CD4-positive, alpha-beta T cell treated with Interleukin-15 for 4 hours (primary cell): ENCODE measurements at regions not wholly inside any gene's neighbourhood (a gene's known extent, or its start where the extent isn't known, plus 50 kb on each side); places are given as distances from the start of the nearest gene placed in this dataset.
"Not testable (repeated sequence)": the region's sequence is repeated elsewhere in the genome, so short reads cannot be mapped to it uniquely, and the experiment has no call there.

Experiments
- DNase-seq: peaks from one replicate; pipeline ENCODE4 v3.0.0-alpha.2; 2020; ENCODE audit warnings: low spot score

DNA sequence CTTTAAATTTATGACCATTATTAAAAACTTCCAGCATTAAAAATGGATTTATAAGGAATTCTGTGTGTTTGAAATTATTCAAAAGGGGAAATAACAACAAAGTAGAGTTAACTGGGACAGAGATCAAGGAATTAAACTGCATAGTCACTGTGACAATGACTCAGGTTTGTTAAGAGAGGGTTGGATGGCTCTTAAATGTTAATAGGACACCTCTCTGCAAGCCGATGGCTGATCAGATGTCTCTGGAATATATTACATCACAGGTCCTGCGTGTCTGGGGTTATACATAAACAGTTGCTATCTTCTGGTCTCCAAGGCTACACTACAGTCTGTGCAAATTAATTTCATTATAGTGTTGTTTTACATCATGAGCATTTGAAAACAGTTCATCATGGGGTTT lies 574.3 kb downstream of the COL12A1 start:
- DNase-seq = no peak

DNA sequence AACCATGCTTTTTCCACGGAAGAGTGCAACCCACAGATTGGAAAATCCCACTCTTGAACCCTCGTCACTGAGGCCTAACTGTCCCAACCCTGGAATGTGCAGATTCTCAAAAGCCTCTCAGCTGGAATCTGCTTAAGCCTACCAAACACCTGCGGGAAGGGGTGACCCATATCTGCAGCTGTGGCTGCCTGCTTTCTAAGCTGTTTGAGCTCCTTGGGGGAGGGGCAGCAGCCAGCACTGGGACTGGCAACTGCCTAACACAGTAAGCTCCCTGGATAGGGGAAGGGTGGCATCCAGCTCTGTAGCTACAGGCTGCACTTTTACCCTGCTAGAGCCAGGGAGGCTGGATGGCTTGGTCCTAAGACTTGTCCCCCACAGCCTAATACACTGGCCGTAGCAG lies 579.6 kb downstream of the COL12A1 start:
- DNase-seq = no peak

DNA sequence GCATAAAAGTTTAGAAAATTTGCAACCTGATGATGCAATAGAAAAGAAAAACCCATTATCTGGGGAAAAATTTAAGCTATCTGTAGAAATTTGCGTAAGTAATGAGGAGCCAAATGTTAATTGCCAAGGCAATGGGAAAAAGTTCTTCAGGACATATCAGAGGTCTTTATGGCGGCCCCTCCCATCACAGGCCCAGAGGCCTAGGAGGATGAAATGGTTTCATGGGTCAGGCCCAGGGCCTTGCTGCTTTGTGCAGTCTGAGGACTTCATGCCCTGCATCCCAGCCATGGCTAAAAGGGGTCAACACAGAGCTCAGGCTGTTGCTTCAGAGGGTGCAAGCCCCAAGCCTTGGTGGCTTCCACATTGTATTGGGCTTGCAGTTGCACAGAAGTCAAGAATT lies 582.8 kb downstream of the COL12A1 start:
- no peak for DNase-seq

DNA sequence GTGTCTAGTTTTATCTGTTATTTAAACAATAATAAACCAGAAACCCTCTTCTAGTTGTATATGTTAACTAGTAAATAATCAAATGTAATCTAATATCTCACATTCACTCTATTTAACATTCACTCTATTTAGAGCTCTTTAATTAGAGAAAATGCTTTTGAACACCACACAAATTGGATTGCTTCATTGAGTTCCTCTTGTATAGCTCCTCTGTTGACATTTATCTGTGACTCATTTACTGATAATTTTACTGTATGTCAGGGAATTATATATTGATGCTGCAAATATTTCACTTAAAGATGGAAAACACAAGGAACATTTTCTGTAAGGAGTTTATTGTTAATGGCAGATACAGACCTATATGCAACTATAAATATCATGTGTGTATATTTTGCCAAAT lies 594.6 kb downstream of the COL12A1 start:
- no peak for DNase-seq

DNA sequence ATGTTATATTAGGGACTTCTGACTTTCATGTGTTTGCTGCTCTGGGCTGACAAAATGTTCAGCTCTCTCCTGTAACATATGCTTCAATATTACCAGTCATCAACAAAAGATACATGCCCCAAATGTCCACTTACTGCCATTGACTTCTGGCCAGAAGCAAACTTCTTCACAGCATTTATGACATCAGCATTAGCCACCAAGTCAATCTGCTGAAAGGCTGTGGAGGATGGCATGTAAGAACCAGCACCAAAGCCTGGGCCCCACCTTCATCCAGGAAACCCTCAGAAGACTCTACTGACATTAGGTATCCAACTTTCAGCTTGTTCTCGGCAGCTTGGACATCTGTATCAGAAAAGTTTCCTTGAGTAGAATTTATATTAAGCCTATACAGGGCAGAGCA lies 595.5 kb downstream of the COL12A1 start:
- DNase-seq = no peak

DNA sequence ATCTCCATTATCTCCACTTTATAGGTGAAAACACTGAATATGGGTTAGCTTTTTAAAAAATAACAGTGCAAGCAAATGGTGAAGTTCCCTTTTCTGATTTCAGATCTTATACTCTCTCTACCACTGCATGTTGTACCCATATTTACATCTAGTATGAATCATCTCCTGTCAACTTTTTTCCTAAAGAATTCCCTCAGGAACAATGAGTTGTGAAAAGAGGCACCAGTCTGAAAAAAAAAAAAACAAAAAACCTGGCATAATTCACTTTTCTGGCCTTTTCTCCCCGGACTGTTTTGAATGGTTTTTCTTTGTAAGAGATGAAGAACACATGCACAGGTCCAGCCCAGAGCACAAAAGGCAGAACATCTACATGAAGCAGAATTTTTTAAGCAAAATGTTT lies 596.0 kb downstream of the COL12A1 start:
- no peak for DNase-seq

DNA sequence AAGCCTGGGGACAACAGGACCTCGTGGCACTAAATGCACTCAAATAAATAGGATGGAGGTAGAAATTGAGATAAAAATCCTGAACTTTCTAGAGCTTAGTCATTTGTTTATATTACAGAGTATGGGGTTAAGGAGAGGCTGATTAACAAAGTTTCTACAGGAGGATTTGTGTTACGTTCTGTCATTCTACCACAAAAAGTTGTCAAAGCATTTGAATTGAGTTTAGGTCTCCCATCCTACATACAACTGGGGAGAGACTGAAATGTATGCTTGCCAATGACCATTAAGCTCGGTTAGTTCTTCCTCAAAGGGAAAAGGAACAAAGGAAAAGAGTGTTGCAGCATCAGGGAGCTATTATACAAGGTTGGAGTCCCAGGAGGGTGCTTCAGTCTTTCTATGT lies 597.9 kb downstream of the COL12A1 start:
- no peak for DNase-seq

DNA sequence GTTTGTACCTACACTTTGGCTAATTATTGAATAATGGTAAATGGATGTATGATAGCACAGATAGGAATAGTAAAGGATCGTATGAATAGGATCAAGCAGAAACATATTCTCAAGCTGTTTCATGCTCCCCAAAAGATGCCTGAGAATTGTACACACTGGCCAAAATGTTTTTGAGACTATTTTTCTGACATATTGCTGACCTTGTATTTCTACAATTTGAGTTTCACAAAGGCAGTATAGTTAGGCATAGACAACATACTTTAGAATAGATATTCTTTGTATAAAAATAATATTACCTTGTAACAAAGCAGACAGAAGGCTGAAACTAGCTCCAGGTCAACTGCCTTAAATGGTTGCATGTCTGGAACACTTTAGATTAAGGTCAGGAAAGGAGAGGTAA lies 598.4 kb downstream of the COL12A1 start:
- no peak for DNase-seq

DNA sequence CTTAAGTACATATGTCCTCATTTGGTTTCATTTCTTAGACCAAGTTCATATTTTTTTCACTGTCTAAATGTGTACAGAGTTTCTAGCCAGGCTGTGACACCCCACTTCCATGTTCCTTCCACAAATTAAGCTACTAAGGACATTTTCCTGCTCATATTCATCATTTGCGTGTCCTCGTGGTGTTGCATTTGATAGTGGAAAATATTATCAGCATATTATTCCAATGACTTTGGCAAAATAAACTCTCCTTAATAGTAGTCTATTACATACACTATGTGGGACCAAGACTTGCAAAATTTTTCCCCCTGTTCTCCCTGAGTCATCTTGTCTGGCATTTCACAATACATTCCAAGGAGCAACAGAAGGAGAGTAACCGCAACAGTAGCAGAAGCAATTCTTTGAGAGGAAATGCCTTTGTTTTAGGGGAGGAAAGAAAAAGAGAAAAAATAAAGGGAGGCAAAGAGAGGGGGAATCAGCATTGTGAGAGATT lies 599.2 kb downstream of the COL12A1 start:
- no peak for DNase-seq

DNA sequence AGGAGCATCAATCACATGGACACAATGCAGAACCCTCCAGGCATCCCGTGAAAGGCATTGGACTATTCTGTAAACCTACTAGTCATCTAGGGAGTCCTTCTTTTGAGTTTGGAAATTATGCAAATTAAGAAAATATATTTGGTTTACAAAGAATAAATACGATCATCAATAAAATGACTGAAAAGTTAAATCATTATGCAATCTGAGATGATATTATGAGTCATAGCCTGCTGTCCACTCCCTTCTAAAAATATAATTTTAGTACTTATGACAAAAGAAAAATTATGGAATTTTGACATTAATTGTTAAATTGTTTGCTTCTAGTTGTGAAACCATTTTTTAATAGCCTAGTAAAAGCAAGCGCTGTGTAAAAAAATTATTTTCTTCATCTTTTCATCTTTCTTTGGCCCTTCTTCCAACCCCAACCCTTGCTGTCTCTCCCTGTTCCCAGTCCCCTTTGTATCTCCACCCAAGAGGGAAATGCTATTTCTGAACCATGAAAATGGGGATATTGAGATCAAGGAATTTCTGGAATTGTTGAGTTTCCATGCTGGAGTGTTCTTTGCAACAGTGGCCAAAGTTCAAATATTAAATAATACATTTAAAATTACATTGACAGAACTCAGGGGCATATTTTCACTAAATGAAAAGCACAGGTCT lies 599.8 kb downstream of the COL12A1 start:
- DNase-seq = no peak

DNA sequence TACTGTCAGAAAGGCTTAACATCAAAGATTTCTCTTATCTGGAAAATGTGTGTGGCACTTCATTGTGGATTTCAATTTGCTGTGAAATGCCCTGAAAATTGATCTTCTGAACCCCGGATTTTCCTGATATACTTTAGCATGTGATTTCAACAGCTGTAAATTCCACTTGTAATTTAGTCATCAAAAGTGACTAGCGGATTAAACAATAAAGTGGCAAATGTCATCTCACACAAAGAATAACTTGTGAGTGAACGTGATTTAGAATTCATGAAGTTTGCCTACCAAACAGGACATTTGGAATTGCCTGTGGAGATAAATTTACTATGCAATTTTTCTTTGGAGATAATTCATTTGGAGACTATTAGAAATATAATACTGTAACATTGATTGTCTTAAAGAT lies 601.6 kb downstream of the COL12A1 start:
- no peak for DNase-seq

DNA sequence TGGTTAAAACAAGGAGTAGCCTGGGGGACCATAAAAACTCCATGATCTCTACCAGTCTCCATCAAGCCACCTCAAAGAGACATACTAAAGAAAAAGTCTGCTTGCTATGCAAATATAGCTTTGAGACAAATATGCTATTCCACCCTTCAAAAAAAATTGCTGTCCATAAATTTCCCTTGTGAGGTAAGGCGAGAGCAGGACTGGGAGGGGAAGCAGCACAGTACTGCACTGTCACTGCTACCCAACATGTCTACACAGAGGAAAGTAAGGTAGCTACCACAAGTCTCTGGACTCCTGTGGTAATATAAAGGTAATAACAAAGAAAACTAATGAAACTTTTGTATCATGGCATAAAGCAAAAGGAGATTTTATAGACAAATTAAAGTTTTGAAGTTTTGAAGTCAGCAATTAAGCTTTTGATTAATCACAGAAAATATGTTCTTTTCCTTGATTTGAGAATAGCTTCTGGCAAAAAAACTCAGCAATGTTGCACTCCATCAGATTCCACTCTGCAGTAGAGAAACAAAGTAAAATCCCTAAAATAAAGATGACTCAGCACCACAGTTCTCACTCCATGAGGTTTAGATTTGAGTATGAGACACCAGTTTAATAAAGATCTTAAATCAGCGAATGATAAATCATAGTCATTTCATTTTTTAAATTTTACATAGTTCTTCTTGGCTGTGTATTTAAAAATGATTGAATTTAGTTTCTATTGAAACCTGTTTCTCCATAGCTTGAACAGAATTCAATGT lies 602.4 kb downstream of the COL12A1 start:
- DNase-seq = no peak

DNA sequence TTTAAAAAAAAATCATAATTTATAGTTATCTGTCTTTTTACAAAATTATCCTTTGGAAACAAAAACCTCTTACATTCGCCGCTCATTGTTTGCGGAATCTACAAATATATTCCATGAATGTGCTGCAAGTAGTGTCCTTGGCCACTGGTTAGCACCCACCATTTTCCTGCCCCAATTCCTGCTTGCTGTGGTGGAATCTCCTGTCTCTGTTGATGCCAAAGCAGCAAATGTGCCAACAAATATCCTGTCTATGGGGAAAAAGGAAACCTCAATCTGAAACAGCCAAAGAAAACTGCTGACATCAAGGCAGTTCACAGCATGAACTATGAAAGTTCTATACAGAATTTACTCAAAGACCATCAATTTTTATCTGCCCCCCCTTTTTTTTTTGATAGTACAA lies 603.6 kb downstream of the COL12A1 start:
- DNase-seq = no peak

DNA sequence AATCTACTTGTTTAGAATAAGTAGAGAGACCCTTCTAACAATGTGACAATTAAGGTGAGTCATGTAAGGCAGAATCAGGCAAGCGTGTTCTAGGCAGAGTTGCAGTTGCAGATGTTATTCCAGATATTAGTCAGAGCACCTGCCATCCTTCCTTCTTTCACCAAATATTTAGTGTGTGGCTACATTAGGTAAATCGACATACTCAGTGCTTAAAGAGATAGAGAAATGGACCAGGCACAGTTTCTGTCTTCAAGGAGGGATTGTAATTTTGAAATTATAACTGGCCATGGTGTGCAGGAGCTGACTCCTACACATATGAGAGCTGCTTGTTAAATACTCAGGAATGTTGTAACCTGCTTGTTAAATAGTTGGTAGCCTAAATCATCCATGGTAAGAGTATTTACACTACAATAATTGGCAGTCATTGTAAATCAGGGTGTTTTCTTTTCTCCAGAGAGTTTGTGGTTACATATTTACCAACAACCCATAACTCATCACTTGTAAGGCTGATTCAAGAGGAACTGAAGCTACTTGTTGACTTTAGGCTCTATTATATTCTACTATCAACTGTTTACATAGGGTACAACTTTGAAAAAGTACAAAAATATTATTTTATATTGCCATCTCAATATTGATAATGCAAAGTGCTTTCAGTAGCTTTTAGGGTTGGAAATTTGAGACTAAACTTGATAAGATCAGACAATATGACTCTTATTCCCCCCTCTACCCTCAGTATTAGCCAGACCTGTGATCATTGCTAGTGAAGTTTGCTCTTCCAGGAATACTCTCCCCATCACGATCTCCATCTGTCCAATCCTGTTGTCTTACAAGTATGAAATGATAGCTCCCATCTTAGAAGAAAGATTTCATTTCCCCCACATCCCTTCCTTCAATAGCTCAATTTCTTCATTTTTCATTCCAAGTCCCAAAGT lies 607.1 kb downstream of the COL12A1 start:
- DNase-seq = no peak

DNA sequence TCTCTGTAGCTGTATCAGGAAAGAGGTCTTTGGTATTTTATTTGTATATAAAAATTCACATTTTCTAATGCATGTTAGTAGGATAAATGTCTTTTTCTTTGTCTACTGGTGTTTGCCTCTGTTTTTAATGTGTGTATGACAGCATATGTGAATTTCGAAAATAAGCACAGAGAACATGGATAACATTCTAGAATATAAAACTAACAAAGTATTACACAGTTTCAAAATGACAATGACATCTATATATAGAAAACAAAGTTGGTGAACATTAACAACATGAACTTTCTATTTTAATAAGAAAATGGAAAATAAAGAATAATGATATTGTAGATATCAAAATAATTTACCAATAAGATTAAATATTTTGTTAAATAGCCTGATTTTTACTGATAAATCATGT lies 608.0 kb downstream of the COL12A1 start:
- no peak for DNase-seq

DNA sequence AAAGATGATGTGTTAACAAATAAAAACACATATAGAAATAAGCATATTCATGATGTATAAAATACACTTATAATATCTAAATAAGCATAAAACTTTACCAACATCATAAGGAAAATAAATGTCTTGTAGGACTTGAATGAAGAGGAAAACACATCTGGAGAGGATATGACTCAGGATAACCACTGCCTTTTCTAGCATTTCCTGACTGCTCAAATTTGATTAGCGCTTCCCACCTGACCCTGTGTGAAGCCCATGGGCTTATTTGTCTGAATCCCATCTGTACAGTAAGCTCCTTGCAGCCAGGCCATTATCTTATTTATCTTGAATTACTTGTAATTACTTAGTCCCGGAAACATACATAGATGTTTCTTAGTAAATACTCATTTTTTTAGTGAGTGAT lies 608.6 kb downstream of the COL12A1 start:
- no peak for DNase-seq

DNA sequence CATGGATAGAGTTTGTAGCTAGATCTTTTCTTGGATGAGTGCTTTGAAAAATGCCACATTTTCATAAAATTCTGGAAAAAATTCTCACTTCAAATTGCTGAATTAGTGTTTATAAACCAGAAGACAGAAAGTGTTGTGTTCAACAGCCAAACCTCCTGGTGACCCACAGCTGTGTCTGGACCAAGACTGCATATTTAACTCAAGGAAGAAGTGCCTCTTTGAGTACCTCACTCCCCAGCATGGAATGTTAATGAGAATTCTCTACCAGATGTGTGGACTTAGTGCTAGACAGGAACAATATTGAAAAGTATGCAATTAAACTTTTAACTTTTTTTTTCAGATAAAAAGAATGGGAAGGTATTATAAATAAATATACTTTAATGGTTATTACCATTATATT lies 609.3 kb downstream of the COL12A1 start:
- no peak for DNase-seq

DNA sequence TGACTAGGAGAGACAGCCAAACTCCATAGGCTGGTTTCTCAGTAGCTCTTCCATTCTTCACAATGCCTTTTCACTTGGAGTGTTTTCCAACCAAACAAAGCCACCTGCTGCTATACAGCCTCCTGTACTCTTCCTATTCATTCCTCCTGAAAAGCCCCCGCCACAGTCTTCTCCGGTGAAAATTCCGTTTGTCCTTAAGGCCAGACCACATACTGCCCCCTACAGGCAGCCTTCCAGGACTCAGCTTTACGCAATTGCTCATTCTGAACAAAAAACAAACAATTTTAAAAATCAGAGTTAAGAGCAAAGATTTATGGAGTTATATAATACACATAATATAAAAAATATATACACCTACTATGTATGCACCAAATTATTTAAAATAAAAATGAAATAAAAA lies 611.5 kb downstream of the COL12A1 start:
- DNase-seq = not testable (repeated sequence)

DNA sequence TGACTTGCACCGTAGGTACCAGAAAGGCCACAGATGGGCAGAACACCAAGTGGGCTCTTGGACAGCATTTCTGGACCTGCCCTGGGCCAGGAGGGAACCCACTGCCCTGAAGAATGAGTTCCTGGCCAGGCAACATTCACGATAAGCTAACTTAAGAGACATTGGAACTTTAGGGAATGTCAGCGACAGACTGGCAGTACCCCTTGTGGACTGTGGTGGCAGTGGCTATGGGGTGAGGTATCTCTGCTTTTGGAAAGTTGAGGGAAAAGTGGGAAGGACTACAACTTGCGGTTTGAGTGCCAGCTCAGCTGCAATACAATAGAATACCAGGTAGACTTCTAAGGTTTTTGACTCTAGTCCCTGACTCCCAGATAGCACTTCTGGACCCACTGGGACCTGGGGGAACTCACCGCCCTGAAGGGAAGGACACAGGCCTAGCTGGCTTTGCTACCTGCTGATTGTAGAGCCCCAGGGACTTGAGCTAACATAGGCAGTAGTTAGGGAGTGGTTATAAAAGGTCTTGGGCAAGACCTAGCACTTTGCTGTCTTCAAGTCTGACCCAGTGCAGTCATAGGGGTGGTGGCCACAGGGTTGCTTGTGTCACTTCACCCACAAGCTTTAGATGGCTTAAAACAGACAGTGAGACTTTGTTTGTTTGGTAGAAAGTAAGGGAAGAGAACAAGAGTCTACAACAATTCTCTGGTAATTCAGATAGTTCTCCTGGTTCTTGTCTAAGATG lies 617.6 kb downstream of the COL12A1 start:
- DNase-seq = no peak

DNA sequence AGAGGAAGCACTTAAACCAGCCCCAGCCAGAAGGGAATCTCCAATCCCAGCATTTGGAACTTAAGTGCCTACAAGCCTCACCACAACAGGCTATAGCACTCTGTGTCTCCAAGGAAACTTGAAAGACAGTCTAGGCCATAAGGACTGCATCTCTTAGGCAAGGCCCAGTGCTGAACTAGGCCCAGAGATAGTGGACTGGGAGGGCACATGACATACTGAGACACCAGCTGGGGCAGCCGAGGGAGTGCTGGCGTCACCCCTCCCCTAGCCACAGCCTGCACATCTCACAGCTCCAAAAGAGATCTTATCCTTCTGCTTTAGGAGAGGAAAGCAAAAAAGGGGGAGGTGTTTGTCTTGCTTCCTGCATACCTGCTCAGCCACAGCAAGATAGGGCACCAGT lies 618.5 kb downstream of the COL12A1 start:
- no peak for DNase-seq

DNA sequence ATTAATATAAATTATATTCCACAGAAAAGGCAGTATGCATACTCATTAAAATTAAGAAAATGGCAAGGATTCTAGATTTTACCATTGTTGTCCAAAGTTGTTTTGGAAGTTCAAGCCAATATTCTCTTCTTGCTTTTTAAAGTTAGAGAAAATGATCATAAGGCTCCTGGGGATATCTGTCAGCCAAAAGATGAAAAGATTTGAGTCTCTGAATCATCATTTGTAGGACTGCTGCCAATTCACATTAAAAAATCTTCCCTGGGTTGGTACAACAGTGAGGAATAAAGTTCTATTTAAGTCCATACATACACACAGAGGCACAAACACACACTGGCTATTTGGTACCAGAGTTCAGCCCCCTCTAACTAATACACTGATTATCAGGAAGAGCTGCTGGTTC lies 620.1 kb downstream of the COL12A1 start:
- DNase-seq = no peak

DNA sequence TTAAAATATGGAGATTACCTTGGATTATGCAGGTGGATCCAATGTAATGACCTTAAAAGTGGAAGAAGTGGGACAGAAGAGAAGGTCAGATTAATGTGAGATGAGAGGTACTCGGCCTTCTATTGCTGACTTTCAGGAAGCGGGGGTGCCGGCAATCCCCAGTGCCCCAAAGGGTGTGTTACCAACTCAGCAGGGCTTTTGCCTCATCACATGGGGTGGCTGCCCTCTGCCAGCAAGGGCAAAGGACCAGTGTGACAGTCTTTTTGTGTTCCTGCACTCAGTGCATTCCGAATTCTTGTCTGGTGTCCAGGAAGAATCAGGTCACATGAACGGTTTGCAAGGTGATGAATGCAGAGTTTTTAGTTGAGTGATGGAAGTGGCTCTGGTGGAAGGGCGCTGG lies 624.2 kb downstream of the COL12A1 start:
- no peak for DNase-seq
